Adrenal gland (tissue), 9 donors: ENCODE measurements at regions not wholly inside any gene's neighbourhood (a gene's known extent, or its start where the extent isn't known, plus 50 kb on each side); places are given as distances from the start of the nearest gene placed in this dataset.

Experiments used
- DNase-seq, 7 donors: peaks; one replicate each; pipeline ENCODE4 v3.0.0-alpha.2; 2019 to 2020
- H3K27ac ChIP-seq, 5 donors: fragments of 200-600 bp; sonication (generic) in 4 of 5; 1 replicate in 3 of 5; 2 replicates in 2 of 5; pipeline versions ENCODE4 v1.5.1 to v1.8.0; 2016 to 2020; ENCODE audit warnings: mild to moderate bottlenecking in 1 of 5
- H3K27me3 ChIP-seq: fragments of 200-600 bp; 2 replicates; pipeline ENCODE4 v1.8.0; 2021
- H3K36me3 ChIP-seq, 2 donors: fragments of 200-600 bp; replicated peaks in 1 of 2; 1 replicate in 1 of 2; 2 replicates in 1 of 2; pipeline versions ENCODE4 v1.5.1 to v1.8.0; 2018 to 2022
- H3K4me1 ChIP-seq, 2 donors: fragments of 200-600 bp; replicated peaks in 1 of 2; 1 replicate in 1 of 2; 2 replicates in 1 of 2; pipeline versions ENCODE4 v1.5.1 to v1.8.0; 2018 to 2021
- H3K4me3 ChIP-seq, 4 donors: fragments of 200-600 bp; sonication (generic) in 3 of 4; one replicate each; pipeline ENCODE4 v1.5.1; 2016 to 2018
- H3K9me3 ChIP-seq, 3 donors: fragments of 200-600 bp; sonication (generic) in 1 of 3; replicated peaks in 1 of 3; 1 replicate in 2 of 3; 2 replicates in 1 of 3; pipeline versions ENCODE4 v1.5.1 to v1.8.0; 2016 to 2021
- POLR2A ChIP-seq, 2 donors: fragments of 450-650 bp; IDR thresholded peaks; one replicate each; pipeline ENCODE4 v1.6.1; 2017; ENCODE audit warnings: antibody characterized with exemption in 2 of 2, mild to moderate bottlenecking in 2 of 2, moderate library complexity in 1 of 2
- WGBS, 4 donors: extraction: QIAGEN DNeasy Blood & Tissue Kit in 2 of 4; methylation state at CpG; one replicate each; pipeline versions ENCODE4 v1.1.5 to v1.1.7; 2013 to 2017; 5-methylcytosine and 5-hydroxymethylcytosine counted together
- intact Hi-C, 2 donors: fragments of 100-400 bp; cut with DNase I; formaldehyde crosslinking; loops; one replicate each; pipeline versions ENCODE4 v1.14.1 to v1.15.0; 2022 to 2023
- TF ChIP-seq, protein P1 (sequence below), 6 experiments: fragments of 450-650 bp in 4 of 6; fragments of 200-600 bp in 2 of 6; sonication (generic) in 1 of 6; IDR thresholded peaks; 1 replicate in 5 of 6; 2 replicates in 1 of 6; pipeline versions ENCODE4 v1.5.1 to v1.8.0; 2016 to 2021; ENCODE audit warnings: antibody characterized with exemption in 6 of 6, mild to moderate bottlenecking in 2 of 6, moderate library complexity in 1 of 6
- donor health status: healthy with polysubstance abuse.
- donor health status: Bipolar disorder and iron deficiency.
- donor health status: DM: yes; HTN: yes; CAD: no.
- donor health status: DM: no; HTN: no; CAD: no.
- donor health status: DM: no; HTN: no; CAD: no.

DNA sequence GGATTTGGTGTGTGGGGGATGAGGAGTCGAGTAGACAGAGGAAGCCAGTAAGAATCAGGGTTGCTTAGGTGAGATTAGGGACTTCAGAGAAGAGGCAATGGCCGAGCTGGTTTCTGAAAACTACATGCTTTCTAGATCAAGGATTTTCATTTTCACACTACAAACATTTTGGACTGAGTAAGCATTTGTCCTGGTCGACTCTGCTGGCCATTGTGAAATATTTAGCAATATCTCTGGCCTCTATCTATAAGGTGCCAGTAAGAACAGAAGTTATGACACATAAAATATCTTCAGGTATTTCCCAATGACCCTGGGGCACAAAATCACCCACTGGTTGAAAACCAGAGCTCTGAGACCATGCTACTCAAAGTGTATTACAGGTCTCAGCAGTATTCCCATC lies 1275.1 kb upstream of the CDH8 start:
- no peak for TF ChIP-seq POLR2A (IDR thresholded peaks at IDR 0.05)
- TF ChIP-seq, protein P1, sequence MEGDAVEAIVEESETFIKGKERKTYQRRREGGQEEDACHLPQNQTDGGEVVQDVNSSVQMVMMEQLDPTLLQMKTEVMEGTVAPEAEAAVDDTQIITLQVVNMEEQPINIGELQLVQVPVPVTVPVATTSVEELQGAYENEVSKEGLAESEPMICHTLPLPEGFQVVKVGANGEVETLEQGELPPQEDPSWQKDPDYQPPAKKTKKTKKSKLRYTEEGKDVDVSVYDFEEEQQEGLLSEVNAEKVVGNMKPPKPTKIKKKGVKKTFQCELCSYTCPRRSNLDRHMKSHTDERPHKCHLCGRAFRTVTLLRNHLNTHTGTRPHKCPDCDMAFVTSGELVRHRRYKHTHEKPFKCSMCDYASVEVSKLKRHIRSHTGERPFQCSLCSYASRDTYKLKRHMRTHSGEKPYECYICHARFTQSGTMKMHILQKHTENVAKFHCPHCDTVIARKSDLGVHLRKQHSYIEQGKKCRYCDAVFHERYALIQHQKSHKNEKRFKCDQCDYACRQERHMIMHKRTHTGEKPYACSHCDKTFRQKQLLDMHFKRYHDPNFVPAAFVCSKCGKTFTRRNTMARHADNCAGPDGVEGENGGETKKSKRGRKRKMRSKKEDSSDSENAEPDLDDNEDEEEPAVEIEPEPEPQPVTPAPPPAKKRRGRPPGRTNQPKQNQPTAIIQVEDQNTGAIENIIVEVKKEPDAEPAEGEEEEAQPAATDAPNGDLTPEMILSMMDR (IDR thresholded peaks at IDR 0.05), result no peak
- H3K4me3 ChIP-seq, result no peak overlapping the region
- no peaks in the 10 kb centered on the region for H3K9me3 ChIP-seq
- no peaks in the 10 kb centered on the region for H3K27me3 ChIP-seq
- H3K4me1 ChIP-seq, result no peaks in the 10 kb centered on the region
- WGBS, 4 donors, result 55 to 70% (median 61%) methylated on average over 3 of the region's 3 CpGs
- DNase-seq, result no peak
- H3K36me3 ChIP-seq, result no peaks in the 10 kb centered on the region
- intact Hi-C loops, result no loop called here
- no peak overlapping the region for H3K27ac ChIP-seq

DNA sequence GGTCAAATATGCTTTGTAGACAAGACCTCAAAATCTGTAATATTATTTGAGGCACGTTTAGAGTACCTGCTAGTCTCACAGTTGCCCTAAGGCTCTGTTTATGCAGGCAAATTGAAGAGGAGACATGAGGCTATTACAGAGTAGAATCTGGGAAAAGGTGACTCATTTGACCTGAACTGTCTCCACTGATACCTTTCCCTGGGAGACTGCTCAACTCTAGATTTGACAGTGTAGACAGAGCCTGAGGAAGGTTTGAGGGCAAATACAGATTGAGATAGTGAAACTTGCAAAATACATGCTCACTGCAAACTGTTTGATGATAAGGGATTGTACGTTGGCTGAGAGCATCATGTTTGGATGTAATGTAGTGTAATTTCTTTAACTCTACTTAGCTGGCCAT lies 1266.6 kb upstream of the CDH8 start:
- WGBS, 4 donors, result 52 to 70% (median 55%) methylated on average over 2 of the region's 2 CpGs
- TF ChIP-seq, protein P1 (IDR thresholded peaks at IDR 0.05), result no peak
- no peak for TF ChIP-seq POLR2A (IDR thresholded peaks at IDR 0.05)
- Histone ChIP-seq H3K4me3 (no peak overlapping the region), H3K27me3 (no peaks in the 10 kb centered on the region), H3K4me1 (no peaks in the 10 kb centered on the region), H3K27ac (no peak overlapping the region), H3K36me3 (no peaks in the 10 kb centered on the region), H3K9me3 (no peaks in the 10 kb centered on the region)
- intact Hi-C loops, result no loop called here
- DNase-seq, result no peak

DNA sequence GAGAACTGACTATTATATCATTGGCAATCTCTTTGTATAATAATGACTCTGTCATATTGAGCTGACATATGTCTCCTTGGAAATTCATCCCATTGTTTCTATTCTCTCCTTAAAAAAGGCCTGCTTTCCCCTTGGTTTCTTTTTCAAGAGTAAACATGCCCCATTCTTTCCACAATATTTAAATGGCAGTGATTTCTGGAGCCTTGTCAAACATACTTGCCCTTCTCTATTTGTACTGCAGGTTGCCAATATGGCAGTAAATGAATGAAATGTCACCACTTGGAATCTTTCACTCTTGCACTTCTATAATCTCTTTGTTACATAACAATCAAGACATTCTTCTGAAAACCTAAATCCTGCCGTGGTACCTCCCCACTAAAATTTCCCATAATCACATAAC lies 1265.1 kb upstream of the CDH8 start:
- intact Hi-C loops, result no loop called here
- no peaks in the 10 kb centered on the region for H3K36me3 ChIP-seq
- no peaks in the 10 kb centered on the region for H3K27me3 ChIP-seq
- H3K9me3 ChIP-seq, result no peaks in the 10 kb centered on the region
- 74 to 87% (median 78%) methylated on average over 1 of the region's 1 CpG for WGBS, 4 donors
- no peak for TF ChIP-seq POLR2A (IDR thresholded peaks at IDR 0.05)
- no peaks in the 10 kb centered on the region for H3K4me1 ChIP-seq
- no peak for DNase-seq
- no peak overlapping the region for H3K27ac ChIP-seq
- H3K4me3 ChIP-seq, result no peak overlapping the region

DNA sequence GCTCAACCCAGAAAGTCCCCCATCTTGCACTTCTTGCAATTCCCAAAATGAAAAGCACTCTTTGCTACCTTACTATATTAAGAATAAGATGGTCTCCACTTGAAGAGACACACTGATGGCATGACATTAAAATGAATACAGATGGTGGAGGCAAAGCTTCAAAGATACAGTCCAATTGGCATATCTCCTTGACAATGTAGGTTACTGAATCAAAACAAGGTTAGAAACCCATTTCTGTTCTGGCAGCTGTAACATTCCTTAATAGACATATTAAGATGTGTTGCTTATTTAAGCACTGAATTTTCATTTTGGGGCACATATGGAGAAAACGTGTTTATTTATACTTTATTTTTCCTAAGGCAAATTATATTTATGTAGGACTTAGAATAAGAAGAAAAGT lies 1262.8 kb upstream of the CDH8 start:
- TF ChIP-seq POLR2A (IDR thresholded peaks at IDR 0.05), result no peak
- TF ChIP-seq, protein P1 (IDR thresholded peaks at IDR 0.05), result no peak
- no peak for DNase-seq
- no peaks in the 10 kb centered on the region for H3K36me3 ChIP-seq
- H3K4me1 ChIP-seq, result no peaks in the 10 kb centered on the region
- no peak overlapping the region for H3K4me3 ChIP-seq
- H3K9me3 ChIP-seq, result no peaks in the 10 kb centered on the region
- intact Hi-C loops, result no loop called here
- H3K27me3 ChIP-seq, result no peaks in the 10 kb centered on the region
- no peak overlapping the region for H3K27ac ChIP-seq
- WGBS, 4 donors, result 53 to 67% (median 60%) methylated on average over 1 of the region's 1 CpG

DNA sequence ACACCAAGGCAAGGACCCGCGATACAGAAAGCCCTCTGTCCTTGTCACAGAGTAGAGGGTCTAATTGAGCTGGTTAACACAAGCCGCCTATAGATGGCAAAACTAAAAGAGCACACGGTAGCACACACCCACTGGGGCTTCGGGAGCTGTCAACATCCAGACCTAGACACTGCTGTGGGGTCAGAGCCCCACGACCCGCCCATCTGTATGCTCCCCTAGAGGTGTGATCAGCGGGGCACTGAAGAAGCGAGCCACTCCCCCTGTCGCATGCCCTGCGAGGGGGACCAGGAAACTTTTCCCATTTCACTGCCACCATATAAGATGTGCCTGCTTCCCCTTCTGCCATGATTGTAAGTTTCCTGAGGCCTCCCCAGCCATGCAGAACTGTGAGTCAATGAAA lies 1255.8 kb upstream of the CDH8 start:
- no peak for TF ChIP-seq POLR2A (IDR thresholded peaks at IDR 0.05)
- TF ChIP-seq, protein P1 (IDR thresholded peaks at IDR 0.05), result no peak
- Histone ChIP-seq H3K4me3 (no peak overlapping the region), H3K27ac (no peak overlapping the region), H3K4me1 (no peaks in the 10 kb centered on the region), H3K36me3 (no peaks in the 10 kb centered on the region), H3K27me3 (no peaks in the 10 kb centered on the region), H3K9me3 (no peaks in the 10 kb centered on the region)
- 88 to 93% (median 89%) methylated on average over 11 of the region's 11 CpGs for WGBS, 4 donors
- intact Hi-C loops, result no loop called here
- DNase-seq, result no peak
